GM10248 (cell line): ENCODE measurements at regions not wholly inside any gene's neighbourhood (a gene's known extent, or its start where the extent isn't known, plus 50 kb on each side); places are given as distances from the start of the nearest gene placed in this dataset.
"Not testable (repeated sequence)": the region's sequence is repeated elsewhere in the genome, so short reads cannot be mapped to it uniquely, and the experiment has no call there.

Experiments used
- CTCF ChIA-PET: fragments of 300-600 bp; sonication (Branson Sonifier 250); formaldehyde crosslinking; extraction: SDS; loops from one replicate; lab custom pipeline; 2021; ENCODE audit warnings: antibody characterized with exemption; lab: Yijun Ruan, JAX
- POLR2A ChIA-PET: fragments of 350-650 bp; sonication (Branson Sonifier 250); formaldehyde crosslinking; extraction: SDS; loops from one replicate; lab custom pipeline; 2020; ENCODE audit warnings: antibody characterized with exemption; lab: Yijun Ruan, JAX
- DNase-seq: peaks from one replicate; pipeline ENCODE4 v3.0.0; 2012; ENCODE audit errors: extremely low spot score
- TF ChIP-seq, protein P1 (sequence below): IDR thresholded peaks from 2 replicates; pipeline ENCODE4 v1.5.1; 2012; ENCODE audit warnings: mild to moderate bottlenecking, low read depth; ENCODE audit errors: extremely low read depth, missing control alignments, control extremely low read depth

- CTCF ChIA-PET, result interaction anchor here (1.3 kb wide), 1 partner anchor 9 kb away, joined by 4 read pairs; no protein-coding TSS in a partner anchor
- DNase-seq, result no peak
- TF ChIP-seq, protein P1, sequence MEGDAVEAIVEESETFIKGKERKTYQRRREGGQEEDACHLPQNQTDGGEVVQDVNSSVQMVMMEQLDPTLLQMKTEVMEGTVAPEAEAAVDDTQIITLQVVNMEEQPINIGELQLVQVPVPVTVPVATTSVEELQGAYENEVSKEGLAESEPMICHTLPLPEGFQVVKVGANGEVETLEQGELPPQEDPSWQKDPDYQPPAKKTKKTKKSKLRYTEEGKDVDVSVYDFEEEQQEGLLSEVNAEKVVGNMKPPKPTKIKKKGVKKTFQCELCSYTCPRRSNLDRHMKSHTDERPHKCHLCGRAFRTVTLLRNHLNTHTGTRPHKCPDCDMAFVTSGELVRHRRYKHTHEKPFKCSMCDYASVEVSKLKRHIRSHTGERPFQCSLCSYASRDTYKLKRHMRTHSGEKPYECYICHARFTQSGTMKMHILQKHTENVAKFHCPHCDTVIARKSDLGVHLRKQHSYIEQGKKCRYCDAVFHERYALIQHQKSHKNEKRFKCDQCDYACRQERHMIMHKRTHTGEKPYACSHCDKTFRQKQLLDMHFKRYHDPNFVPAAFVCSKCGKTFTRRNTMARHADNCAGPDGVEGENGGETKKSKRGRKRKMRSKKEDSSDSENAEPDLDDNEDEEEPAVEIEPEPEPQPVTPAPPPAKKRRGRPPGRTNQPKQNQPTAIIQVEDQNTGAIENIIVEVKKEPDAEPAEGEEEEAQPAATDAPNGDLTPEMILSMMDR, result no peak
- POLR2A ChIA-PET, result no interaction called here
Measured at GRCh38 chr12:124700810-124701592, 133.6 kb upstream of the NCOR2 start.

GRCh38 chr12:124699909-124700308 is 132.5 kb upstream of the NCOR2 start:
- ChIA-PET POLR2A (no interaction called here), CTCF (no interaction called here)
- DNase-seq, result no peak
- TF ChIP-seq, protein P1, result no peak

DNA sequence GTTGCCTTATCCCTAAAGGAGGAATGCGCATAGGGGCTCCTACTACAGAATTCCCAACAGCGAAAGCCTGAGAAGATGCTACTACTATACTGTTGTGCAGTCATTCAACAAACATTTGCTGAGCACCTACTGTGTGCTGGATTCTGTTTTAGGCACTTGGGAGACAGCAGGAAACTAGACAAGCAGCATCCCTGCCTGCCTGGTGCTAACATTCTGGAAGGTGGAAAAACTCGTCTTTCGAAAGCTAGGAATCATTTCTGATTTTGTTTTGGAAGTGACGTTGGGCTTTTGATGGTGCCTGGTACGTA is 131.5 kb upstream of the NCOR2 start:
- TF ChIP-seq, protein P1, result no peak
- ChIA-PET CTCF (interaction anchor here (1.2 to 1.3 kb wide), 3 partner anchors 9 to 210 kb away, joined by 3 to 6 read pairs (median 3); no protein-coding TSS in a partner anchor), POLR2A (no interaction called here)
- DNase-seq, result no peak

- DNase-seq, result no peak
- ChIA-PET POLR2A (no interaction called here), CTCF (interaction anchor here (1.2 to 1.3 kb wide), 4 partner anchors 9 to 209 kb away, joined by 3 to 6 read pairs (median 3); no protein-coding TSS in a partner anchor)
- TF ChIP-seq, protein P1, result no peak
Measured at GRCh38 chr12:124698211-124698997, 131.0 kb upstream of the NCOR2 start.

DNA sequence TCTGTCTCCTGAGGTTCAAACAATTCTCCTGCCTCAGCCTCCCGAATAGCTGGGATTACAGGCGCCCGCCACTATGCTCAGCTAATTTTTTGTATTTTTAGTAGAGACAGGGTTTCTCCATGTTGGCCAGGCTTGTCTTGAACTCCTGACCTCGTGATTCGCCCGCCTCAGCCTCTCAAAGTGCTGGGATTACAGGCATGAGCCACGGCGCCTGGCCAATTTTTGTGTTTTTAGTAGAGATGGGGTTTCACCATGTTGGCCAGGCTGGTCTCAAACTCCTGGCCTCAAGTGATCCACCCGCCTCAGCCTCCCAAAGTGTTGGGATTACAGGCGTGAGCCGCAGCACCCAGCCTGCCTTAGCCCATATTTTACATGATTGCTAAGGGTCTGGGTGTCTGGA is 130.3 kb upstream of the NCOR2 start:
- POLR2A ChIA-PET, result not testable (repeated sequence)
- CTCF ChIA-PET, result interaction anchor here (1.2 kb wide), 1 partner anchor 20 kb away, joined by 3 read pairs; no protein-coding TSS in a partner anchor

GRCh38 chr12:124696693-124697476 is 129.5 kb upstream of the NCOR2 start:
- CTCF ChIA-PET, result interaction anchor here (1.1 to 1.2 kb wide), 2 partner anchors 15 to 21 kb away, joined by 3 to 4 read pairs; no protein-coding TSS in a partner anchor
- DNase-seq, result no peak
- TF ChIP-seq, protein P1, result no peak
- POLR2A ChIA-PET, result no interaction called here

More for the DNA sequence above, 130.3 kb upstream of the NCOR2 start:
- not testable (repeated sequence) for DNase-seq
